Fibroblast of peridontal ligament (primary cell): ENCODE measurements at regions not wholly inside any gene's neighbourhood (a gene's known extent, or its start where the extent isn't known, plus 50 kb on each side); places are given as distances from the start of the nearest gene placed in this dataset.
"Not testable (repeated sequence)": the region's sequence is repeated elsewhere in the genome, so short reads cannot be mapped to it uniquely, and the experiment has no call there.

Experiments
- DNase-seq: peaks from one replicate; pipeline ENCODE4 v3.0.0-alpha.2; 2010; ENCODE audit errors: extremely low read depth

DNA sequence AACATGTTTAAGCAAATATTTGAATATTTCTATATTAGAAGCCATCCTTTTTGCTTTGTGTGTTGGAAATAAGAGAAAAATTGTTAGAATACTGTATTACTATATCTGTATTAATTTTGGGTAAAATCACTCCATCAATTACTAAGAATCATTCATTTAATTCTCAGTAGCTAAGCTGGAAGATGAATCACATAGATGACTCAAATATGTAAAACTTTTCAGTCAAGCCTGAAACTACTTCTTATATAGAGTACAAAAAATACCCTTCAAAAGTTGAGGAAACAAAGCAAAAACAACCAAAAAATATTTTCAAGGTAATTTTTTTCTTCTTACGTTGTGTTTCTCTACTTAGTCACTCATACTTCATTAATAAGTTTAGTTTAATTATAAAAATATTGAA lies 205.7 kb upstream of the ROBO1 start:
- no peak for DNase-seq

GRCh38 chr3:79968418-79968817 lies 200.6 kb upstream of the ROBO1 start:
- DNase-seq, result no peak

DNA sequence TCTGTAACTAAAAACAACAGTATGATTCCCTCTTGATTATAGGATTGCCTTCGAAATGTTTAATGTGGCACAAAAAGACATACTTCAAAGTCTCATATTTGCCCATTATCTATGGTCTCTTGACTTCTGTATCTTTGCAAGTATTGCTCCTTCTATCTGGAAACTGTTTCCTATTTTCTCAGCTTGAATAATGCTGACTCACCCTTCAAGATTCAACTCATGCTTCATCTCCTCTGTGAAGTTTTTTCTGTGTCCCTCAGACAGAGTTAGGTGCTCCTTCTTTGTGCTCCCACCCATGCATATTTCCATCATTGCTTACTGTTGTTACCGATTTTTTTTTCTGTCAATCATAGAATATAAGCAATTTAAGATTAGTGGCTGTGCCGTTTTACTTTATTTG lies 192.8 kb upstream of the ROBO1 start:
- DNase-seq, result no peak

DNA sequence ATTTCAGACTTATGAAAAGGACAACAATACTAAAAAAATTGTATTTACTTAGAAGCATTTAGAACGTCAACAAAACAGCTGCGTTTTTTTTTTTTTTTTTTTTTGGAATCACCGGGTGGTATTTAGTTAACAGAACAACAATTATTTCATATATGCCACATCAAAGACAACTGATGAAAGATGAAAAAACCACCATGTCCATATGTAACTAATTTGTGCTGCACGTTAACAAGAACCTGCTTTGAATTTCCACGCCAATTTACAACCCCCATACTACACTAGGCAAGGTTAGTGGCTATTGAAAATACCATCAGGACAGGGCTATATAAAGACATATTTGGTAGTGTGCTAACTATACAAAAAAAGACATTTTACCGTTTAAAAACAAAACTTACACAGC lies 189.3 kb upstream of the ROBO1 start:
- DNase-seq, result no peak

DNA sequence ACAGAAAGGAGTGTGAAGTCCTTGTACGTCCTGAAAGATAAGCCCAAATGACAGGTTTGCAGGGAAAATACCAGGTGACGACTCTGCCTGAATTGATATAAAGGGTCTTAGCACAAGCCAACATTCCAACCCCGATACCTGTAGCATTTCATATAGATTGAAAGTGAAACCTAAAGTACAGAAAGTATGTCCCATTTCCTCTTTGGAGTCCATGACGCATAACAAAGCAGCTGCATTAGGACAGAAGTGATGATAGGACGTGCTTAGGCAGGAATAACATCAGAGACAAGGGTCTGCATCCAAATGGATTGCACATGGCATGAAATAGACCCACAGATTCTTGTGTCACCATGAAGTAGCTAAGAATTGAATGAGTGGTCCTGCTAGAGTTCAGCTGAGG lies 187.0 kb upstream of the ROBO1 start:
- no peak for DNase-seq

DNA sequence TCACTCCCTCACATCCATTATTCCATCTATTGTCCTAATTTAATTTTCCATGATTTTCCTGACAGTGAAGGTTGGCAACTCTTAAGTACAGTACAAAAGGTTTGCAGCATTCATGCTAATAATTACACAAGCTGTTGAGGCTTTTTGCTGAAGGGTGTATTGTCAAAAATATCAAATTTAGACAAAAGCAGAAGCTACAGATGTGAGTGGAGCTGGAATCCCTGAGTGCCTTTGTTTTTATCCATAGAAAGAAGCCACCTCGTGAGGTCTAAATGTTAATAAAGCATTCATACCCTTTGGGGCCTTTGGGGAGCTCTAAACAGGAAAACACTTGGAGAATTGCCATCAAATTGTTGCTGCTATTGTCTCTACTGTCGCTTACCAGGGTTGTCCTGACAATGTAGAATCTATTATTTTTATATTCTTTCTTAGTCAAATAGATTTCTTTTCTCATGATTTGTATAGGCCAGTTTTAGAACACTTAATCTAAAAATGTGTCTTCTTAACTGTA lies 185.8 kb upstream of the ROBO1 start:
- no peak for DNase-seq

- DNase-seq, result not testable (repeated sequence)
These were observed 183.6 kb upstream of the ROBO1 start for GRCh38 chr3:79951426-79951825.

DNA sequence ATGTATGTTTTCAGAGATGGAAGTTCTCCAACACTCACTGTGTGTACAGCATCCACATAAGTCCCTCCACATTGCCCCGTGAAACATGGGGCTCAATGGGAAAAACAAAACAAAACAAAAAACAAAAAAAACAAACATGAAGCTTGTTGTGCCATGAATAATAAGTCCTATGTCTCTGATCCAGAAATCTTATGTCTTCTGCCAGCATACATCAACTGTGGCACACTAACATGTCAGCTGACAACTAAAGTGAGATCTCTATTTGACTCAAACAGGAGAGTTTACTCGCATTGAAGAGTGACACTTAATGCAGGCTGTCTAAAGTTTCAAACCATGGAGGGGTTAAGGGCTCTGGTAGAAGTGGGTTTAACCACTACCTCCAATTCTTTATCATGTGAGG lies 180.2 kb upstream of the ROBO1 start:
- DNase-seq, result no peak

DNA sequence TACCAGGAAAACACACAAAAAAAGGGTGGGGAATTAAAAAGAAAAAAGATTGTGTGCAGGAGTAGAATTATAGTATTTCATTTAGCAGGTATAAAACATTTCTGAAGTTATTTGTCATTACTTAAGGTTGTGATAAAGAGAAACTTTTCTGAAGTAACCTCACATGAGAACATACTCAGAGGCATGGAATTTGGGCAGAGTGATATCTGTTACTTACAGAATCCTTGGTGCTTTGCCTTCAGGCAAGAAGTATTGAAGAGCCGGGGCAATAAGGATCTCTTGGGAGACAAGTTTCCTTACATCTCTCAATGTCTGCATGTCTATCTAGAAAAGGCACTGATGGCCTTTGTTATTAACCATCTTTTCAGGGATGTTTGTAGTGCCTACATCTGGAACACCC lies 179.7 kb upstream of the ROBO1 start:
- no peak for DNase-seq

- DNase-seq, result no peak
These were observed 169.8 kb upstream of the ROBO1 start for GRCh38 chr3:79937567-79937966.

GRCh38 chr3:79930196-79930595 lies 162.4 kb upstream of the ROBO1 start:
- DNase-seq, result no peak

DNA sequence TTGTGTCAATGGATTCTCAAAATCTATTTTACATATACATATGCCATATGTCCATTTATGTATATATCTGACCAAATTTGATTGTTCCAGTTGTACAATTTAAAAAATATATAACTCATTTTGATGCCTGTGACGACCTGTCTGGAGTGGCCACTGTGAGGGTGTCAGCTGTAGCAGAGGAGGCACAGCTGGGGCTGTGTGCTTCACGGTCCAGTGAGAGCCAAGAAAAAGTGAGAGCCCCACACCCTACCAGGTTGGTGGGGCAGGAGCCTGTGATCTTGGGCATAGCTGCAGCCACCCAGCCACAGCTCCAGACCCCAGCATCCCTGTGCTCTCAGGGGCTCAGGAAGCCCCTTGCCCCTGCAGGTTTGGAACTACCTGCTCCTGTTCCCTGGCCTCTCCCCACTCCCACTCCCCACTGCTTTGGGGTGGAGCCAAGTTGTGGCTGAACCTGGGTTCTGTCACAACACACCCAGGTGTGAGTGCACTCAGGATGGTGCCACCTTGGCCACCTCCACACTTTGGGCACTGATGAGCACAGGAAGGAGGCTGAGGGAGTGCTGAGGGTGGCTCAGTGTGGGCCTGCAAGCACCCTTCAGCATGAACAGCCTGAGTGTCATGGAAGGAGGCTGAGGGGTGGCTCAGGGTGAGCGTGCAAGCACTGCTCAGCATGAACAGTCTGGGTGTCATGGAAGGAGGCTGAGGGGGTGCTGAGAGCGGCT lies 161.1 kb upstream of the ROBO1 start:
- no peak for DNase-seq

DNA sequence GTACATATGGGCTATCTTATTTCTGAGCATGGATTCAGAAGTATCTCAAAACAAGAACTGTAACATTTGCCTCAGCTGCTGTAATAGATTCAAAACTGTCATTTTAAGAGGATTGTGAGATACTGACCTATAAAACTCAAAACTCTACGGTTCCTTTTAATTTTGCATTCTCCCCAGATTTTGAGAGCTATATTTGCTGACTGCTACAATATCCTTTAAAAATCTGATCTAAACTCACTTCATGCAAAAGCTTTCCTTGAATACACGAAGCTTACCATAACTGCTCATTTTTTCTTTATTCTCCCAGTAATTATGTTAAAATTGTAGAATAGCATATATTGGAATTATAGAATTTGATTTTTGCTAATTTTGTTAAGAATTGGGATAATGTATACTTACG lies 158.7 kb upstream of the ROBO1 start:
- no peak for DNase-seq

DNA sequence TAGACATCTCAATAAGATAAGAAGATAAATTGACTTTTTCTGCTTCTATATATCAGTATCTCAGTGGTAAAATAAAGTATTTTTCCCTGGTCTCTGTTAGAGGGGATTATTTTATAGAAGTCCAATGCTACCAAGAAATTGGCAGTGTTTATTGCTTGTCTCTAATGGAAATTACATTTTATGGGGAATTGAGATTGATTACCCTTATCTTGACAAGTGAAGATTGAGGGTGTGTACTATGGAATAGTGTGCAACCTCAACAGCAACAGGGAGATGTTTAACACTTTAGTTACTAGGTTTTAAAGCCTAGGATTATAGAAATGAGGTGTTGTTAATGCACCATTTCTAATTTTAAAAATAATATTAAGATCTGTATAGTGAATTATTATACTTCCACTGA lies 154.8 kb upstream of the ROBO1 start:
- no peak for DNase-seq

GRCh38 chr3:79917561-79917960 lies 149.8 kb upstream of the ROBO1 start:
- DNase-seq, result no peak

GRCh38 chr3:79910337-79910736 lies 142.5 kb upstream of the ROBO1 start:
- DNase-seq, result no peak

- DNase-seq, result no peak
These were observed 138.3 kb upstream of the ROBO1 start for GRCh38 chr3:79906106-79906505.

GRCh38 chr3:79902151-79902550 lies 134.4 kb upstream of the ROBO1 start:
- DNase-seq, result no peak

- no peak for DNase-seq
These were observed 131.1 kb upstream of the ROBO1 start for GRCh38 chr3:79898907-79899306.

- no peak for DNase-seq
These were observed 128.3 kb upstream of the ROBO1 start for GRCh38 chr3:79896086-79896485.

- DNase-seq, result no peak
These were observed 119.4 kb upstream of the ROBO1 start for GRCh38 chr3:79887213-79887612.

DNA sequence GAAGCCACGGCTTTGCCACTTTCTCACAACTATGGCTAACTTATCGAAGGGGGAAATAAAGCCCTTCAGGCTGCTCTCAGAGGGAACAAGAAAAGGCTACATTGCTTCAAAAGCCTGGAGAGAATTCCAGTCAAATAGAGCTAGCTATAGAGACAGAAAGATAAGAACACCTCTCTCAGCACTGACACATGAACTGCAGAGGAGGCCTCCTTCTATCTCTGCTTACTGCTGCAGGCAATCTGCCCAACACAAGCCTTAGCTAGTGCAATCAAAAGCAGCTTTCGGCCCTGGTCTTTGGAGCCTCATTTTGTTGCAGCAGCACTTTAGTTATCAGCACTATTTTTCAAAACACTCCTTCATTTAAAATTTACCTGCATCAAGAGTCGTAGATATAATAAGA lies 118.4 kb upstream of the ROBO1 start:
- DNase-seq, result no peak

GRCh38 chr3:79885407-79885806 lies 117.6 kb upstream of the ROBO1 start:
- no peak for DNase-seq

DNA sequence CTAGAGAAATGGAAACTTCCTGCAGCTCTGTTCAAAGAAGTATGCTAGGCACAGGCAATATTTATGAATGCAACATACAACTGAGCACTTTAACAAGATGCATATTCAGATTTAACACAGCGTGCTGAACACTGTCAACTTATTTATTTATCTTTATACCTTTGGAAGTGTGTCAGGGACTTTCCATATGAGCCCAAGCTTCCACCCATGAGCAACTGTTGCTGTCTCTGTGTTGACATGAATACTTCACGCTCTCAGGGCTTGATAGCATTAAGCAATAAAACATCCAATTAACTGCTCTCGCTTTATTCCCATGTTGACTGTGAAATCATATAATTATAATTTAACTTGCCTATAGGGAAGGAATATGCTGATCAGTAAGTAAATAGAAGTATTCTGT lies 116.6 kb upstream of the ROBO1 start:
- no peak for DNase-seq
